GM19467 (cell line): ENCODE measurements at regions not wholly inside any gene's neighbourhood (a gene's known extent, or its start where the extent isn't known, plus 50 kb on each side); places are given as distances from the start of the nearest gene placed in this dataset.

Source experiments
- ATAC-seq: cut with Tn5 transposase; IDR thresholded peaks from one replicate; pipeline ENCODE4 v1.9.1; 2021; ENCODE audit warnings: mild to moderate bottlenecking, moderate library complexity; ENCODE audit not compliant: unreplicated experiment

DNA sequence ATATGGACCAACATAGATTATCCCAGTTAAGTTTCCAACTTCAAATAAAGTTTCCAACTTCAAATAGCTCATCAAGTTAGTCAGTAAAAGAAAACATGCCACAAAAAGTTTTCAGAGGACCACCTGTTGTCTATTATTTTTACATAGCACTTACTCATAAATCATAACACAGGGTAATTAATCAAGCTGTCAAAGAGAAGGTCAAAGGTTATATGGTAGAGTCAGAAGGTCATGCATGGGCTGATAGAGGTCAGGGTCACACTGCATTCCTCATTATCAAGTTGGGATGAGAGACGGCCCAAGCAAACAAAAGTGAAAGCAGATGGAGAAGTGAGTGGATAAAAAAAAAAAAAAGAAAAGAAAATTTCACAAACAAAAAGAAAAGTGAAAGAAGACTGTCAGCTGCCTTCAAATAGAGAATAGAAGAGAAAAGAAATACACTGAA, 145.5 kb upstream of the POU5F2 start:
- ATAC-seq, result no peak

DNA sequence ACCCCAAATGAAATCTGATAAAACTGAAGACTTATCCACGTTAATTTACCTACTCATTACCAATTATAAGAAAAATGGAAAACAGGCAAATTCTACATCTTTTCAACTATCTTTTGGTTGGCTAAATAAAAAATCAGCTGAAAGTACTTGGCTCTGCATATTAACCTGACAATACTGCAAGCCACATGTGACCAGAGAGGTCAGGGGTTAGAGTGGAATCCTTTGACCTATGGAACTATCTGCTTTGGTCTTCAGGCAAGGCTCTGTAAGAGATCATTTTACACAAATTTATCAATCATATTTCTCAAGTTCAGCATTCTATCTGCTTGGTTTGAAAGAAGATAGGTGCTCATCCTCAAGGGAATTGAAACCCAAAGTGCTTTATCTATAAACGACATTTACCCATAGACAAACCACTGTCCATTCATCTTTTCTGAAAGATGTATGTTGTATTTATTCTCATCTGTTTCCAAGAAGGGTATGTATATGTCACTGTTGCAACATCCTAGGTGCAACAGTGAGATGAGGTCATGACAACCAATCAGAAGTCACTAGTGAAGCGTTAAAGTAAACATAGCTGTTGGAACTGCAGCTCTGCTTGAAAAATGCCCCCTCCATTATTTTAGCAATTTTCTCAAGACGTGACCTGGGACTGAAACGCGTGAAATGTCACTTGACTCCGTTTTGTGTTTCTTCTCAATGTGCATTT, 144.9 kb upstream of the POU5F2 start:
- ATAC-seq, result no peak

DNA sequence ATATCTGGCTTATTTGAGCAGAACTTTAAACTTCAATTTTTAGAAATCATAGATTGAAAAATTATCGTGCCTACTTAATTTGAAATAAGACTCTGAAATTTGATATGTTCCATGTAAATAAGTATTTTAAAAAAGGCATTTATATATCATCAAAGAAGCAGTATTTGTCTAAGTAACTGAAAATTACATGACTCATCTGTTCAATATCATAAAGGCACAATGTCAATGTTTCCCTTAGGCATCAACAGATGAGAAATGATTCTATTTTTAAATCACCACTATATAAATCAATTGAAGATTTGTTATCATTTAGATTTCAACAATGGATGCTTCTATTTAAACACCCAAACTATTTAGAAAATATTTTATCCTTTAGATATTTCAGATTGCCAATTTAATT, 142.9 kb upstream of the POU5F2 start:
- ATAC-seq, result no peak

DNA sequence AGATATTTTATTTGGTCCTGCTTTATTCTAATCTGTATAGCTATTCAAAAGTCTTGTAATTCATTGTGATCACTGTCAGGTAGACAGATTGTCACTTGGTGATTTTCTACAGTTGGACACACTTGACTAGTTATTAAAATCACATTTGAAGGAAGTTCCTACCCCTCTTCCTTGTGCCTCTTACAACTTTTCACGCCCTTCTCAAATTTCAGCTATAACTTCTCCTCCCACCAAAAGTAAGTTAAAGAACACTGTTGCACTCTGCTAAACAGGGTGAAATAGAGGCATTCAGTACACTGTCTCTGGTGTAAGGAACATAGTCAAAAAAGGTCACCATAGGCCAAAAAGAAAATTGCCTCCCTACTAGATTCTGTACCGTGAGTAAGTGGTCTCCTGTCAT, 142.1 kb upstream of the POU5F2 start:
- no peak for ATAC-seq

DNA sequence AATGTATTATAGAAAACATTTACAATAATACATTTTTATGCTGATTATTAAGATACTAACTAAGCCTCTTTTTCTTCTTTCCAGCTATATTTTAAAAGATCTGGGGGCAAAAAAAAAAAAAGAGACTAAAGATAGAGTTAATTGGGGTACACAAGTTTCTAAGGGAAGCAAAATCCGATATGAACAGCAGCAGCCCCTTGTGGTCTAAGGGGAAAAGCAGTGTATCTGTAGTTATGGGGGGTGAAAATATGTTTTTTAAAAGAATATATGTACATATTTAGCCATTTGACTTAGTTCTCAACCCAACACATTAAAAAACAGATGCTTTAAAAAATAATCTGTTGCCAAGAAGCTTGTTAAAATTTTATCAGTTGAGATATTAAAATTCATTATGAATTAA, 134.3 kb upstream of the POU5F2 start:
- ATAC-seq, result no peak

DNA sequence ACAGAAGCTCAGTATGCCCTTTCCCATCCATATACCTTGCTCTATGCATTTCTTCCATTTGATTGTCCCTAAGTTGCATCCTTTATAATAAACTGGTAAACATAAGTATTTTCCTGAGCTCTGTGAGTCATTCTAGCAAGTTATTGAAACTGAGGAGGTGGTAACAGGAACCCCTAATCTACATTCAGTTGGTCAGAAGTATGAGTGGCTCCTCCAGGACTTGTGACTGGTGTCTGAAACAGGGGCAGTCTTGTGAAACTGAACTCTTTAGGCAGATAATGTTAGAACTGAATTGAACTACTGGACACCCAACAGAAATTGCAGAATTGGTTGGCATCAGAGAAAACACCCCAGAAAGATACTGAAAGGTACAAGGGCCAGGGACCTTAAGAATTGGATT, 133.1 kb upstream of the POU5F2 start:
- peak; percentile 54 for ATAC-seq

DNA sequence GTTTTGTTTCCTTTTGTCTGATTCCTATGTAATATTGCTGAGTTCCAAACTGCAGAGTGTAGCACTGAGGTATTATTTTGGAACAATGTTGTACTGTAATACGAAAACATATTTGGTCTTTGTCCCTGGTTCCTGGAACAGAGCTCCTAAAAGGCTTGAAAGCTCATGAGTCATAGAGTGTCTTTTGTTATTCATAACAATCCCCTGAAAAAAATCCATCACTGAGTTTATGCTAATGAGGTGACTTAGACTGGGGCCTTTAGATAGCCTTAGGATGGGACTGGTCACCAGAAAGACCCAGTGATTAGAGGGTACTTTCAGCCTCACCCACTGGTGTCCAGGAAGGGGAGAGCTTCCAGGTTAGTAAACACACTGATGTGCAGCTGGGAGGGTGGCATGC, 132.7 kb upstream of the POU5F2 start:
- ATAC-seq, result no peak

DNA sequence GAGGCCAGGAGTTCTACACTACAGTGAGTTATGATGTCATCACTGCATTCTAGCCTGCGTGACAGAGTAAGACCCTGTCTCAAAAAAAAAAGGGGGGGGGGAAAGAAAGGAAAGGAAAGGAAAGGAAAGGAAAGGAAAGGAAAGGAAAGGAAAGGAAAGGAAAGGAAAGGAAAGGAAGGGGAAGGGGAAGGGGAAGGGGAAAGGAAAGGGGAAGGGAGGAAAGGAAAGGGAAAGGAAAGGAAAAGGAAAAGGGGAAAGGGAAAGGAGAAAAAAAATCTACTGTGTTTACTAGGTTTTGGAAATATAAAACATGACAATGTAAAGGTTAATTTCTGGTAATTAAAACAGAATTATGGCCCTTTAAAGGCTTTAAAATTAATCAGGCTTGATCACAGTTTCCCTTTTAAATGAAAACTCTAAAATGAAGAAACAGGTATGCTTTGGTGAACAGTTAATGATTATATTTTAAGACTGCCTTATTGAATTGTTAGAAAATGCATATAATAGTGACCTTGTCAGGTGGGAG, 131.9 kb upstream of the POU5F2 start:
- no peak for ATAC-seq

DNA sequence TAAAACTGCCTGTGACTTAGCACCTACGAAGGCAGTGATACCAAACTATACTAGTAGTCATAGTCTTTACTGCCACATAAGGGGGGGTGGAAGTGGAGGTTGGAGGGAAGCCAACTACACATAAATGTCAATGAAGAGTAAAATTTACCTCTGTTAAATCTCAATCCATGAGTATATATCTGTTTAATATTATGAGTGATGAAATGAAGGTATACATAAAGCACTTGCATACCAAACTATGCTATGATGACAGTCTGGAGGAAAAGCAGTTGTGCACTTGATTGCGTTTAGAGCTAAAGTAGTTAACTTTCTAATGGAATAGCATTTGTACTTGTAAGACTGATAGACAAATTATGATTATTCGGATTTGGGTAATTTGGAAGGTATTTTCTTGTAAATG, 129.2 kb upstream of the POU5F2 start:
- no peak for ATAC-seq

DNA sequence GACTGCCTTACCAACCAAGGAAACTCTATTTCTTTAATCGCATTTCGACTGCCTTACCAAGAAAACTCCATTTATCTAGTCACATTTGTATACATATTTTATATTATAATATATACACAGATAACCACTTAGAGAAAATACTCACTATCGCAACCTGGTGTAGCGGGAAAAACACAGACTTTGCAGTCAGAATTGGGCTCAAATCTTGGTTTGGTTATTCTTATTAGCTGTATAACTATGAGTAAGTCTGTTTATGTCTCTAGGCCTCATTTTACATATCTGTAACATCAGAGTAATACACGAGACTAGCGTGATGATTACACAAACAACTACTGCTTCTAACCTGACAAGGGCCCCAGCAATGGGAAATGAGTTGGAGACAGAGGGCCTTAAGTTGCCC, 127.5 kb upstream of the POU5F2 start:
- no peak for ATAC-seq

DNA sequence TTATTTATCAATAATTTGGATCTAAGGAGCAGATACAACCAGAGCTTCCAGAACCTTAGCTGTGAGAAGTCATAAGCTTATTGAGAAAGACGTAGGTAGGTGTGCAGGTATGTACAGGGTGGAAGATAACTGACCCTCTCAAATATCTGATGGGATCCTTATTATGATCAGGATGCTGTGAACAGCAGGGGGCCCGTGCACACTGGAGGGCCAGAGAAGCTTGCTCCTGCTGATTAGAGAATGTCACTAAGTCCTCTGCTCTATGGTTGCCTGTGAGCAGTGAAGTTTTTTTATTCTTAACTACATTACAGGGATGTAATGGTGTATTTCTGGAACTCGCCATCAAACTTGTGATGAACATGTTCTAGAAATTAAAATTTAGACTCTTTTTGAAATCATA, 108.9 kb upstream of the POU5F2 start:
- no peak for ATAC-seq

DNA sequence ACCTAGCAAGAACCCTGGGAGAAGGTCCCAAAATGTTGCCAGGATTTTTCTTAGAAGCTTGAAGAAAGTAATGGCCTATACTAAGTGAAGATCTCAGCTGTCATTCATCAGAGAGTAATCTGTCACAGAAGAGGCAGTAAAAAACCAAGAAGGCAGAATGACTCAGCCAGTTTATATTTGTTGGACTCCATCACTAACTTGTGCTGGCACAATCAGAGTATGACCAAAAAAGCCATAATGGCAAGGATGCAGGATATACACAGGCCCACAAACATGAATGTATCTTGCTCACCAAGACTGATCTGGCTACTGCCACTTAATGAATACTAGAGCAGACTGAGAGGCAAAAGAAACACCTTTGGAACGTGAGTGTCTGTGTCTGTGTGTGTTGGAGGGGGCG, 104.0 kb upstream of the POU5F2 start:
- no peak for ATAC-seq

DNA sequence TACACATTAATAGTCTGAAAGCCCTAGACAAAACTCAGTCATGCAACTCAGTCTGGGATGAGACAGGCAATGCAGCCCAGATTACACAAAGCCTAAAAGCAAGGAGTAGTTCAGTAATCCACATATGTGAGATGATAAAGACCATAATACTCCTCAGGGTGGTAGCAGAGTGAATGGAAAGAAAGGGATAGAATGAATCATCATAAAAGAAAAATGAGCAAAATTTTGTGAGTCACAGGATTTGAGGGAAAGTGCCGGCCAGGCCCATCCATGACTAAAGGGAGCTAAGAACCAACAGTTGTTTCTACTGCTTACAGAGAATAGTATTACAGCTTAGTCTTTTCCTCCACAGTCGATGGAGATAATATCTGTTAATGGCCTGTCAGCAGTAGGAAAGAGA, 90.0 kb upstream of the POU5F2 start:
- ATAC-seq, result no peak

DNA sequence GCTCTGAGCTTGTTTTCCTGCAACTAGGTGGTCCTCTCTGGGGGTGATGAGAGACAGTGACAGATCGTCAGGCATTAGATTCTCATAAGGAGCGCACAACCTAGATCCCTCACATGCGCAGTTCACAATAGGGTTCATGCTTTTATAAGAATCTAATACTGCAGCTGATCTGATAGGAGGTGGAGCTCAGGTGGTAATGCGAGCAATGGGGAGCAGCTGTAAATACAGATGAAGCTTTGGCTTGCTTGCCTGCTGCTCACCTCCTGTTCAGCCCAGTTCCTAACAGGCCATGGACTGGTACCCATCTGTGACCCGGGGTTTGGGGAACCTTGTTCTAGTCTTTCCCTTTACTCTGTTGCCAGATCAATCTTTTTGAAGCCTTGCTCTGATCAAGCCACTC, 89.5 kb upstream of the POU5F2 start:
- ATAC-seq, result no peak

DNA sequence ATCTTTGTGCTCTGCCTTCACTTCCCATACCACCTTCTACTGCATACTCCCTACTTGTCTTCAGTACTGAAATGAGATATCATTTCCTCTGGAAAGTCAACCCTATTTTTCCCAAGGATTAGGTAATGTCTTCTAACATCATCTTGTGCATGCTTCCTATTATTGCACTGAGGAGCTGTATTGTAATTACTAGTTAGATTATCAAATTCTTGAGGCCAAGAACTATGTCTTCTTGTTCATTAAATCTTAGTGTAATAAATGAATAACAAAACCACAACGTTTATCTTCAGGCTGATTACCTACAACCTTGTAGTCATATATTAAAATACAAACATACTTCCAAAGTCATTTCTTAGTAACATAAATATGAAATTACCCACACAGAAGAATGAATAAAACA, 87.9 kb upstream of the POU5F2 start:
- no peak for ATAC-seq

DNA sequence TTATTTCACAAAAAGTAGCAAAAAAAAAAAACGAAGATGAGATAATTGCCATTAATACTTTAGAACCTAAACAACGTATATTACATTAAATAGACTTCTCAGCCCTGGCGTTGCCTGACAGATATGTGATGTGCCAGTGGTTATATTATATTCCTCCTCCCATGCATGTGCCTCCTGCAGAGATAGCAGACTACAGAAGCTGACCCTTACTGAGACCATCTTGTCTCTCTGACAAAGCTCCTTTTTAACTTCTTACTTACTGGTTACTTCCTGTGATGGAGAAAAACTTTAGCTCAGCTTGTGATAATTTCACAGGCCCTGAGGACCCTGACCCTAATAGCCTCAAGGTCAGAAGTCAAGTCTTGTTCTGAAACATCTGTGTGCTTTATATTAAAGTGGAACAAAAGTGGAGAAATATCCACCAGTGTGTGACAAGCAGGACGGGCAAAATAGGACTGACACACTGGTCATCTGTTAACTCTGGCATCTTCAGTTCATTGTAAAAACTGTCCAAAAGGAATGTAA, 80.6 kb upstream of the POU5F2 start:
- no peak for ATAC-seq

DNA sequence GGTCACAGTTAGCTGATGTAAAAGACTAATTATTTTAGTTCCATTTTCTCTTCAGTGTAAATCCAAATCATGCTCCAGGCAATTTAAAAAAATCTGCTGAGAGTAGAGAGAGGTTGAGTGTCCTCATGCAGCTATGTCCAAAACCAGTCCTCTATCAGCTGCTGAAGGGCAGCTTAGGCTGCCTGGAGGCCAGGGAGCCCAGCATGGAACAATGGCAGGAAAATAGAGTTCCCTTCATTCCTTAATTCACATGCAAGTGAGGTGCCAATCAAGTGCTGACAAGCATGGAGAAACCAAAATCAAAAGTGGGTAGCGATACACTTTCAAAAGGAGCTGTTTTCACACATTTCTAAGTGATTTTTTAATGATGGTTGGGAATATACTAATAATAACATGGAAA, 78.3 kb upstream of the POU5F2 start:
- no peak for ATAC-seq

DNA sequence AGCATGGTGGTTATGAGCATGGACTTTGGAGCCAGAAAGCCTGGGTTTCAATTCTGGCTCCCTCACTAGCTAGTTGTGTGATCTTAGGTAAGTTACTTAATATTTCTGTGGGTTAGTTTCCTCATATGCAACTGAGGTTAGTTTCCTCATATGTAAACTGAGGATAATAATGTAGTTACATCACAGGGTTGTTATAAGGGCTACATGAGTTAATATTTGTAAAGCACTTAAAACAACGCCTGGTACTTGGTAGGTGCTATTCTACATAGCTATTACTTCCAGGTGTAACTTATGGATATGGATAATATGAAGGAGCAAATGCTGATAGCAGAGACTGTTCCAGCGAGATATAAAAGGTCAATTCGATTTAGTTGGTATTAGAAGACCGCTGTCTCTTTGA, 69.4 kb upstream of the POU5F2 start:
- no peak for ATAC-seq

DNA sequence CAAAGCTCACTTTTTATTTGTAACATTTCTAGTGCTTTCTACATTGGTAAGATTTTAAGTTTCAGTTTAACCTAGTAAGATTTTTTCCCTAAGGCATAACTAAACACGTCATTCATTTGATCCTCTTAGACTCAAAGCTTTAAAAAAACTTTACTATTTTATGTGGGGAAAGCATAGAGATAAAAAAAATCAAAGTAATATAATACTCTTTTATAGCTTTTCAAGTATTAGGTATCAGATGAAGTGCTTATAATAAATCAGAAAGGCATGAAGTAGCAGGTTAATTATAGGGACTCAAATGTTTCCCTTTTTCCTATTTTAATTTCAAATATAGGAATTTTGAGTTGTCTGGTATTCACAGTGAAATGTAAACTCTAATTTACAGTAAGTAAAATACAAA, 68.0 kb upstream of the POU5F2 start:
- no peak for ATAC-seq

DNA sequence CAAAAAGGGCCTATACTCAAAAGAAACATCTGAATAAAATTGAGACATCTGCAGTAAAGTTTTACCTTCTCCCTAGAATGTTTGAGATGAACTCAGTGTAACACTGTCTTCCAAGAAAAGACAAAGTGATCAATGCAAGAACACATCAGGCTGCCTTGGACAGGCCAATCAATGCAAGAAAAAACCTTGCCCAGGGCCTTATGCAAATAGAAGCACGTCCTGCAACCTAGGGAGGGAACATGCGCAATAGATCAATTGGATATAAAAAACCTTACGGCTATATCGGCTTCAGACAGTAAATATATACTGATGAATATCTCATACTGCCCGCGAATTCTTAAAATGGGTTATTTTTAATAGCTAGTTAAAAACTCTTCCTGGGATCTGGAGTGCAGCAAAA, 66.4 kb upstream of the POU5F2 start:
- ATAC-seq, result no peak

DNA sequence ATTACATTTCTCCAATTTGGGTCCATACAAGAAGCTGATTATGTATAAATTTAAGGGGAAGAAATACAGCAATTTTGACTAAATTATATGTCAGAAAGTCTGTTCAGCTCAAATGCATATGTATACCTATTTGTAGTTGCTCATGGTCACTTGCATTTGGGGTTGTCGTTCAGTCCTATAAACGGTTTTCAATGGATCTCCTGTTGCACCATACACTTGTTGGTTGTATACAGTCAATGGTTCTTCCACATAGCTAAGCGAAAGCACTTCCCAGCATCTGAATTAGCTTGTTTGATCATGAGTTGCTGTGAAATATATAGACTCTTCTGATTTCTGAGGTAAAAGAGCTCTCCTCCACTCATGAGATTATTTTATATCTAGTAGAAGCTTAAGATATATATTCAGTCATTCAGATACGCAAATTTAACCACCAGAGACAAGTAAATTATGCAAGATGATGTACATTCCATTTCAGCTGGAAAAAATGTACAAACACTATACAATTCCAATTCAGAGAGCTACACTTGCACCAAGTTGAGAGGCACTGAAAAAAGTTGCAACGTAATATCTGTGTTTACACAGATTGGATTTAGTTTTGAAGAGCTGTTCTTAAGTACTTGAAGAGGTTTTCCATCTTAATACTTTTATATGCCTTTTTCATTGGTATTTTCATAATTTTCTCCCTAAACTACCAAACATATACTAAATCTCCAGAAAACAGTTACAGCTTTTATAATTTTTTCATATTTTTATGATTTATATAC, 64.4 kb upstream of the POU5F2 start:
- no peak for ATAC-seq
